ENCODE measurements at regions not wholly inside any gene's neighbourhood (a gene's known extent, or its start where the extent isn't known, plus 50 kb on each side); places are given as distances from the start of the nearest gene placed in this dataset.

DNA sequence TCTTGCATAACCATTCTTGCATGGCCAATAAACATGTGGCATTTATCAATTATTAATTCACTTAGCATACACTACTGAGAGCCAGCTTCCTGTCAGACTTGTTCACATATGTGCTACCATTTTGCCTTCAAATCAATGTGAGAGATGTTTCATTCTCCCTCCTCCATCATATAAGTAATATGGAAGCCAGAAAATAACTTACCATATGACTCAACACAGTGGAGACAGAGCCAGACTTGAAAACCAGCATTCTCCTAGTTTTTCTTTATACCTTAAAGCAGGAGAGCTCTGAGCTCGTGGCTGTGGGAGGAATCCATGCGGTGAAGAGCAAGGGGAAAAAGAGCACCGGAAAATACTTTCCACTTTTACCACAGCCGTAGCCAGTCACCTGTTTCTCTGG is 215.0 kb upstream of the LRATD1 start:
- in situ Hi-C loops (cut with MboI) (no loop called here), intact Hi-C loops (cut with micrococcal nuclease) (no loop called here)
- ChIA-PET POLR2A (no interaction called here), CTCF (ENCODE audit: low intra/inter-chr PET ratio) (no interaction called here)
- no peak overlapping the region for H3K27ac ChIP-seq (ENCODE audit: extremely low read depth, low read depth, low read length)
- no peak overlapping the region for H2AFZ ChIP-seq (ENCODE audit: low read depth, low read length)
- no peak overlapping the region for H3K4me3 ChIP-seq
- DNase-seq (ENCODE audit: extremely low read depth in 1 of 4, low spot score in 3 of 4) (no peak), ATAC-seq (no peak), FAIRE-seq (no peak)
- no TSS peak for BruUV-seq (replicated peaks)
- no peak overlapping the region for H3K4me2 ChIP-seq (ENCODE audit: insufficient read depth, low read length)
- TF ChIP-seq ZNF224 (CRISPR knock-in tag; IDR thresholded peaks at IDR 0.05): no peak
- no peak for TF ChIP-seq PCBP1 (IDR thresholded peaks at IDR 0.05; ENCODE audit: low read depth, low read length, poor library complexity, severe bottlenecking)
- TF ChIP-seq ZNF354B (CRISPR knock-in tag; IDR thresholded peaks at IDR 0.05): no peak
- no peak for TF ChIP-seq ZNF780A (CRISPR knock-in tag; IDR thresholded peaks at IDR 0.05)
- no peak for TF ChIP-seq ZNF830 (CRISPR knock-in tag; IDR thresholded peaks at IDR 0.05)
- TF ChIP-seq CBFB (CRISPR knock-in tag; IDR thresholded peaks at IDR 0.05): no peak
- no peak for TF ChIP-seq PHF8 (IDR thresholded peaks at IDR 0.05; ENCODE audit: borderline replicate concordance, low read length)
- no peak for TF ChIP-seq MAFF (IDR thresholded peaks at IDR 0.05; ENCODE audit: low read length)
- TF ChIP-seq ATF7 (IDR thresholded peaks at IDR 0.05): no peak
- TF ChIP-seq FOXP1 (CRISPR knock-in tag; IDR thresholded peaks at IDR 0.05): no peak
- no peak for TF ChIP-seq ASH1L (IDR thresholded peaks at IDR 0.05; ENCODE audit: borderline replicate concordance, low read depth, partially characterized antibody)
- TF ChIP-seq KAT7 (CRISPR knock-in tag; IDR thresholded peaks at IDR 0.05; ENCODE audit: borderline replicate concordance): no peak
- TF ChIP-seq NFIX (CRISPR knock-in tag; IDR thresholded peaks at IDR 0.05; ENCODE audit: low read depth): no peak
- no peak for TF ChIP-seq DACH1 (IDR thresholded peaks at IDR 0.05; ENCODE audit: partially characterized antibody)
- no peak for TF ChIP-seq TSC22D4 (tag; IDR thresholded peaks at IDR 0.05)
- no peak for TF ChIP-seq TAF15 (IDR thresholded peaks at IDR 0.05; ENCODE audit: low read depth, low read length)
- no peaks in the 10 kb centered on the region for H4K20me1 ChIP-seq (replicated peaks; ENCODE audit: control insufficient read depth, insufficient read depth, low read length)
- H3K4me1 ChIP-seq (replicated peaks in 1 of 2; ENCODE audit: control insufficient read depth in 2 of 2, insufficient read depth in 2 of 2, low read length in 2 of 2): no peaks in the 10 kb centered on the region
- WGBS (ENCODE audit: insufficient coverage, low coverage, missing lambda C conversion rate): 0% methylated on average over 4 of the region's 4 CpGs
- H3K79me2 ChIP-seq (ENCODE audit: control insufficient read depth, insufficient read depth, low read length): no peaks in the 10 kb centered on the region
- no peaks in the 10 kb centered on the region for H3K27me3 ChIP-seq (ENCODE audit: control insufficient read depth in 2 of 2, insufficient read depth in 2 of 2, low read length in 2 of 2)
- no peaks in the 10 kb centered on the region for H3K9me1 ChIP-seq (ENCODE audit: control insufficient read depth, insufficient read depth, low read length)
- no peaks in the 10 kb centered on the region for H3K36me3 ChIP-seq (ENCODE audit: control insufficient read depth, insufficient read depth, low read length)
- no peaks in the 10 kb centered on the region for H3K9me3 ChIP-seq (replicated peaks; ENCODE audit: control insufficient read depth, insufficient read depth, low read depth, low read length)
- H3K9ac ChIP-seq (ENCODE audit: insufficient read depth in 1 of 2, low read depth in 2 of 2, low read length in 2 of 2): no peak overlapping the region
